Left lobe of liver (tissue), 2 donors: ENCODE measurements at regions not wholly inside any gene's neighbourhood (a gene's known extent, or its start where the extent isn't known, plus 50 kb on each side); places are given as distances from the start of the nearest gene placed in this dataset.

Experiments
- ATAC-seq: fragments of 200-7000 bp; cut with Tn5 transposase; one replicate; pipeline ENCODE4 v1.9.1; 2020; ENCODE audit warnings: mild to moderate bottlenecking, moderate library complexity
- DNase-seq: peaks from one replicate; pipeline ENCODE4 v3.0.0-alpha.2; 2020; ENCODE audit warnings: low spot score
- donor health status: DM: no; HTN: no; CAD: no; lungs with moderate emphysema.
- donor health status: DM: no; HTN: yes; CAD: no.

DNA sequence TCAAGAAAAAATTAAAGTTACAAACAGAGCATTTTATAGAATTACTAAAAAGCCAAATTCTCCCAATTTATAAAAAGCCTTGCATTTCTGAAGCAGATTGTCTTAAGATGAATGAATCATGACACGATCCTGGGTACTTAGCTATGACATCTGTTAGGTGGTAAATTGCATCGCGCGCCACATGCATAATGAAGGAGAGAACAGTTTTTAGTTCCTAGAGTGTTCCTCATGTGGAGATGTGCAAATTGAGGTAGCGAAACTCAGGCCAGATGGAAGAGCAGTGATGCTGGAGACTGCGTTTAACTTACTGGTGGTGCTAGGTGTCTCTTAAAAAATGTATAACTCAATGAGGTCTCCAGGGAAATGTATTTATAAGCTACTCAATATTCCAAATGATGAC lies 516.1 kb downstream of the EFNA5 start:
- no peak for DNase-seq
- no peak for ATAC-seq

- DNase-seq (no peak), ATAC-seq (no peak)
Observed at GRCh38 chr5:107153283-107153682, 517.5 kb downstream of the EFNA5 start.

GRCh38 chr5:107149243-107150005 lies 521.3 kb downstream of the EFNA5 start:
- ATAC-seq (no peak), DNase-seq (no peak)

GRCh38 chr5:107147589-107147988 lies 523.1 kb downstream of the EFNA5 start:
- DNase-seq = no peak
- ATAC-seq = no peak

- no peak for ATAC-seq
- no peak for DNase-seq
Observed at GRCh38 chr5:107146901-107147300, 523.8 kb downstream of the EFNA5 start.

DNA sequence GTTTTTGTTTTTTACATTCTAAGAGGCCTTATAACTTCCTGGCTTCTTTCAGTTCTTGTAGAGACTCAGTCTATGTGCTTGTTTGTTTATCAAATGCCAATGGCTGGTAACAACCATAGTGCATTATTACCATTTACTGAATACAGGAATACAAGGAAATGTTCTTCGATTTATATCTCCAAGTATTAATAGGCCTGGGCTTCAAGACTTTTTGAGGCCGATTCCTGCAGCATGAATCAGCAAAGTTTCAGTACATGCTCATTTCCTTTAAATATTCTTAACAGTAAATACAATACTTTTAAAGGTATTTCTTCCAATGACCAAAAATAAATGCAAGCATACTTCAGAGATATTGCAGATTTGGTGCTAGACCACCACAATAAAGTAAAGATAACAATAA lies 535.3 kb downstream of the EFNA5 start:
- no peak for DNase-seq
- no peak for ATAC-seq

DNA sequence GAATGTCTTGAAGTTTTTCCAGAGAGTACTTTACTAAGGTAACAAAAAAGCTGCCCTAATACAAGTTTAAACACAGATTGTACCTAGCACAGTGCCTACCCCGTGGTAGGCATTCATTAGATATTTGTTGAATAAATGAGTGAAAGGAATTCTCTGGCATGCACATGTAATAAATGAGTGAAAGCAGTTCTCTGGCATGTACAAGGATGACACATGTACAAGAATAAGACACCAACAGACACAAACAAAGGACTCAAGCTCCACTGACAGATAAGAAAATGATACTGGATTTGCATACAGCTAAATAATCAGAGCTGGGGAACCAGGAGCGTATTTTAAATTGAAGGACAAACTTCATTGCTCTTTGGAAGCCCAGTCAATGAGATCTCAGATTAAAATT lies 535.8 kb downstream of the EFNA5 start:
- no peak for ATAC-seq

GRCh38 chr5:107129051-107129450 lies 541.7 kb downstream of the EFNA5 start:
- no peak for DNase-seq
- ATAC-seq = no peak

More for the DNA sequence above, 535.8 kb downstream of the EFNA5 start:
- DNase-seq = no peak

GRCh38 chr5:107127878-107128277 lies 542.9 kb downstream of the EFNA5 start:
- no peak for DNase-seq
- ATAC-seq = no peak

DNA sequence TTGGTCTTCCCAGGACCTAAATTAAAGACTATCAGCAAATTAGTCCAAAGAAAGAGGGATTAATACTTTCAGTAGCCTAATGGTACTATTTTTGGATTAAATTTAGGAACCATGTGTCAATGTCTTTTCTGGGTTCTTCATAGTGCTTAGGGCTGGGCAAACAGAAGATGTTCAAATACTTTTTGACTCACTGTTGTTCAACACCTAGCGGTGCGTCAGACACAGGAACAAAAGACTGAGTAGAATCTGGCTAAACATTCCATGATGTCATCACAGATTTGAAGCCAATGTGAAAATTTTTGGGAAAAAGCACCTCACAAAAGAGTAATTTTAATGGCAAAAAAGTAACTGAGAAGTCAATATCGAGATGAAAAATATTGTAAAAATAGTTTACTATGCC lies 544.4 kb downstream of the EFNA5 start:
- ATAC-seq = no peak
- no peak for DNase-seq

DNA sequence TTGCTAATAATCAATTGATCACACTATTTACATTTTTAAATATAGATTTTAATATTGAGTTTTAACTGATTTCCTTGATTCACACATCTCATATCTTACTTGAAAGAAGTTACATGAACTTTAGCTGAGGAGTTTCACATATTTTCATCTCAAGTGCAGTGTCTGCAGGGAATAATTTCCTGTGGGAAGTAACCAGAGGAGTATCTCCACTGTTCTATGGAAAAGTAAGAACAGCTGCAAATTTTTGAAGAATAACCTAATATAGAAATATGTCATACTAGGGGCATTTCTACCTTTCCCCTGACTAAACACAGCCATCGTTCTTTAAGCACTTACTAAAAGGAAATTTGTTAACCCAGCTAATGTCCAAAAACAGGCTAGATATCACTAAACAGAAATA lies 546.4 kb downstream of the EFNA5 start:
- no peak for DNase-seq
- ATAC-seq = no peak

DNA sequence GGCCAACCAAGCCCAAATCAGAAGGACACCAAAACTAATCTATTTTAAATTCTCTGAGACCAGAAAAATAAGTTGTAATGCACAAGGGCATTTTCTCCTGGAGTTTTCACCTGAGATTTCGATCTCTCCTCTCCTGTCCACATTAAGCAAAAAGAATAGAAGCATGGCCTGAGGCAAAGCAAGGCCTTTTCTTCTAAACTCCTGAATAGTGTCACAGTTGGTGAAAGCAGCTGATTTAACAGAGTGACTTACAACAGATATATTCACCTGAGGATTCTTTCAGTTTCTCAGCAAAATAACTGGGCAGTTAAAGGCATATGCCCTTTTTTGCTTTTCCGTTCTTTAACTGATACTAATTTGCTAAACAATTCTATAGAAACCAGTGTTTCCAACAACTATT lies 547.7 kb downstream of the EFNA5 start:
- DNase-seq (no peak), ATAC-seq (no peak)

GRCh38 chr5:107121793-107122519 lies 548.8 kb downstream of the EFNA5 start:
- ATAC-seq (no peak), DNase-seq (no peak)

GRCh38 chr5:107119656-107120055 lies 551.1 kb downstream of the EFNA5 start:
- ATAC-seq (no peak), DNase-seq (no peak)

GRCh38 chr5:107118184-107119019 lies 552.3 kb downstream of the EFNA5 start:
- no peak for DNase-seq
- ATAC-seq = no peak

- DNase-seq (no peak), ATAC-seq (no peak)
Observed at GRCh38 chr5:107112216-107112615, 558.5 kb downstream of the EFNA5 start.

- DNase-seq (no peak), ATAC-seq (peak; percentile 64)
Observed at GRCh38 chr5:107104040-107104995, 566.4 kb downstream of the EFNA5 start.

DNA sequence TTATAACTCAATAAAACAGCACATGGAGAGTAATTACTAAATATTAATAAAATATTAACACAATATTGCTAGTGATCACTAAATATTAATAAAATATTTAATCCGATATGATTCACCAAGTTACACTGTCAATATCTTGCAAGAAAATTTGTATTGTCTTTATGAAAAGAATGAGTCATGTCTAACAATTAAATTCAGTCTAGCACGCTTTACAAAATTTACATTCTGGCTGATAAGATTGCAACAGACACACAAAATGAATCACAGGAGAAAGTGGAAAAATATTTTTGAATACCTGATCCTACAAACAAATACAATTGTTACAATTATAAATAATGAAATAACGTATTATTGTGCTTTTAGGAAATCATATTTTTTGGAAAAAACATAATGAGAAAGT lies 567.2 kb downstream of the EFNA5 start:
- ATAC-seq = no peak
- no peak for DNase-seq

GRCh38 chr5:107100121-107100520 lies 570.6 kb downstream of the EFNA5 start:
- no peak for DNase-seq
- no peak for ATAC-seq

DNA sequence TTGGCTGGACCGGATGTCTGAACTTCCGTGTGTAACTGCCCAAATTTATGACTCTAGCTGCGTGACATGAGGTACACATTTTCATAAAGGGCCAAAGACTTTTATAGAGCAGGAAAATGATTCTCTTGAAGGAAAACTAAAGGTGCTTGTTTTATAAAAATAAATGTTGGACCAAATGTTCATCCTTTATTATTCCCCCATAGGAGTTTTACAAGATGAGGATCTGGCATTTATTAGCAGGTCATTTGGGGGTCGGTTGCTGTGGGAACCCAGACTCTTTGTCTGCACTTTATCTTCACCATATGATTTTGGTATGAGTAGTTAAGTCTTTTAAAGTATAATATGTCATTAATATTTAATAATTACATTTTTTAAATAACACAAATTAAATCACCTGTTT lies 571.2 kb downstream of the EFNA5 start:
- no peak for ATAC-seq
- DNase-seq = no peak

DNA sequence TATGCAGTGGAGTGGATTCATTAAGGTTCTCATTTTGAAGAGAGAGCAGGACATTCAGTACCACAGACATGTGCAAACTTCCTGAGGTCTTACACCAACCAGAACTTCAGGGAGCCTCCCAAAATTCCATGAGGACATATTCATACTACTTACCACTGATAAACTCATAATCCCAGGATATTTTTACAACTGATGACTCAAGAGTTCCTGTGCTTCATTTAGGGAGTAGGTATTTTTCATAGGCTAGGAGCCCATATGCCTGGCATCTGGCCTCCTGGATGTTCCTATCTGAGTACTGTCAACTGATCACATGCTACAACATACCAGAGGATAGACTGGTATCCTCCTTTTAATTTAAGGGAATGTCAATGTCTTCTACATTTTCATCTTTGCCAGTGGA lies 578.0 kb downstream of the EFNA5 start:
- ATAC-seq = no peak
- no peak for DNase-seq
